PC-3 (cell line): ENCODE measurements at regions not wholly inside any gene's neighbourhood (a gene's known extent, or its start where the extent isn't known, plus 50 kb on each side); places are given as distances from the start of the nearest gene placed in this dataset.

Experiments
- ATAC-seq: fragments of 200-7000 bp; cut with Tn5 transposase; 2 replicates; pipeline ENCODE4 v1.9.1; 2020; ENCODE audit warnings: mild to moderate bottlenecking, moderate library complexity
- BruUV-seq: library from RNA; stranded (reverse); fragments of 400-500 nt; replicated peaks from 2 replicates; lab custom pipeline; 2021; lab: Mats Ljungman, UMichigan
- CTCF ChIA-PET: fragments of 300-600 bp; sonication (Branson Sonifier 250); formaldehyde crosslinking; loops from one replicate; lab custom pipeline; 2022; ENCODE audit warnings: antibody characterized with exemption; lab: Charles Lee
- POLR2A ChIA-PET: fragments of 300-600 bp; sonication (Branson Sonifier 250); formaldehyde crosslinking; loops from one replicate; lab custom pipeline; 2022; ENCODE audit warnings: antibody characterized with exemption; ENCODE audit not compliant: unreplicated experiment; lab: Charles Lee
- DNase-seq: peaks from one replicate; pipeline ENCODE4 v3.0.0-alpha.2; 2015
- H2AFZ ChIP-seq: fragments of 300-600 bp; sonication (generic); 2 replicates; pipeline ENCODE4 v1.6.0; 2016; ENCODE audit warnings: antibody characterized with exemption, low read length
- H3F3A ChIP-seq: fragments of 300-600 bp; sonication (generic); one replicate; pipeline ENCODE4 v1.6.0; 2017; ENCODE audit warnings: antibody characterized with exemption, low read length, control low read depth, mild to moderate bottlenecking; ENCODE audit not compliant: unreplicated experiment
- H3K27ac ChIP-seq: fragments of 300-600 bp; sonication (generic); 2 replicates; pipeline ENCODE4 v1.5.1; 2016; ENCODE audit warnings: mild to moderate bottlenecking, low read length
- H3K27me3 ChIP-seq: fragments of 300-600 bp; sonication (generic); 2 replicates; pipeline ENCODE4 v1.6.1; 2016; ENCODE audit warnings: low read length, mixed read lengths
- H3K36me3 ChIP-seq: fragments of 300-600 bp; sonication (generic); 2 replicates; pipeline ENCODE4 v1.6.1; 2016; ENCODE audit warnings: low read depth, mixed run types, low read length, mixed read lengths
- H3K4me1 ChIP-seq: fragments of 300-600 bp; sonication (generic); 2 replicates; pipeline ENCODE4 v1.5.1; 2016; ENCODE audit warnings: low read length; ENCODE audit not compliant: insufficient read depth
- H3K4me2 ChIP-seq: fragments of 300-600 bp; sonication (generic); 2 replicates; pipeline ENCODE4 v1.6.0; 2016; ENCODE audit warnings: low read length
- H3K4me3 ChIP-seq: fragments of 300-600 bp; sonication (generic); 2 replicates; pipeline ENCODE4 v1.5.1; 2016; ENCODE audit warnings: mild to moderate bottlenecking, low read length, mixed read lengths
- H3K79me2 ChIP-seq: fragments of 300-600 bp; sonication (generic); 2 replicates; pipeline ENCODE4 v1.6.1; 2017; ENCODE audit warnings: low read length, mixed read lengths
- H3K9ac ChIP-seq: fragments of 300-600 bp; sonication (generic); 2 replicates; pipeline ENCODE4 v1.6.0; 2016; ENCODE audit warnings: mild to moderate bottlenecking, low read length
- H3K9me2 ChIP-seq: fragments of 300-600 bp; sonication (generic); replicated peaks from 2 replicates; pipeline ENCODE4 v1.6.1; 2016; ENCODE audit warnings: mixed run types, low read length, mixed read lengths
- H3K9me3 ChIP-seq: fragments of 300-600 bp; sonication (generic); 2 replicates; pipeline ENCODE4 v1.6.1; 2016; ENCODE audit warnings: low read length, mixed read lengths
- H4K20me1 ChIP-seq: fragments of 300-600 bp; sonication (generic); 2 replicates; pipeline ENCODE4 v1.6.1; 2016; ENCODE audit warnings: low read length, mixed read lengths
- EZH2 ChIP-seq: fragments of 300-600 bp; sonication (generic); IDR thresholded peaks from one replicate; pipeline ENCODE4 v1.6.1; 2017; ENCODE audit warnings: antibody characterized with exemption, mild to moderate bottlenecking, low read length; ENCODE audit not compliant: unreplicated experiment
- EZH2phosphoT487 ChIP-seq: fragments of 300-600 bp; sonication (generic); IDR thresholded peaks from 2 replicates; pipeline ENCODE4 v1.6.1; 2018; ENCODE audit warnings: mild to moderate bottlenecking, antibody characterized with exemption, low read length, borderline replicate concordance
- intact Hi-C: fragments of 100-400 bp; cut with micrococcal nuclease; formaldehyde crosslinking; loops from 2 replicates; pipeline ENCODE4 v1.9.0; 2023
- TF ChIP-seq, protein P1 (sequence below): fragments of 300-600 bp; sonication (generic); conservative IDR thresholded peaks from 2 replicates; pipeline ENCODE4 v1.5.1; 2017; ENCODE audit warnings: antibody characterized with exemption, low read depth, mild to moderate bottlenecking, low read length

DNA sequence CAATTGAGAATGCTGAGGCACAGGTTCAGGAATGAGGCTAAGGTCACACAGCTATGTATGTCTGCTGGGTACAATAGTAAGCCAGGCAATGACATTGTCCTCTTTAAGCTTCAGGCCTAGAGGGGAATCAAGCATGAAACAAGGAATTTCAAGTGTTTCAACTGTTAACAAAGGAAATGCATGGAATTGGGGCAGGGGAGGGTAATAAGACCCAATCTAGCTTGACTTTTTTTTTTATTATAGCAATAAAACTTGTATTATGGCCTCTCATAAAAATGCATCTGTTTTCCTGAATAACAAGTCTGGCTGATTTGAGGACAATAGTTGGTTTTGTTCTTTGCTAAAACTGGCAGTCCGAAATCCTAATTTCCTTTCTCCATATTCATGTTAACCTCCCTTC lies 336.7 kb downstream of the CBLN4 start:
- no peak for ATAC-seq

DNA sequence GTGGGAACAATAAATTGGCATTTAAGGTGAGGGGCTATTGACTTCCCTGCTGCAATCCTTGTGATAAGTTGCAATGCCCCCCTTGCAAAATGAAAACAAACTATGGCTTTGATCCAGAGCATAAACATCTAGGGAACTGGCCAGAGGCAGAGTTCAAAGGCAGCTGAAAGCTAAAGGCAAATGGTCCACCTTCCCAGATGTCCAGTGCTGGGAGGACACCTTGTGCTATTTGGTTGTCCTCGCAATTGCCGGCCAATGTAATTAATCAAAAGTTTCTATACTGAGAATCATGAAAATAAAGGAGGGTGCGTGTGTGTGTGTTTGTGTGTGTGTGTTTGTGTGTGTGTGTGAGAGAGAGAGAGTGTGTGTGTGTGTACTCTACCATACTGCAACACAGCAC lies 337.4 kb downstream of the CBLN4 start:
- no peaks in the 10 kb centered on the region for H3K36me3 ChIP-seq
- ChIA-PET CTCF (no interaction called here), POLR2A (no interaction called here)
- H3K9me3 ChIP-seq = peaks cover 21% of the 10 kb centered on the region
- H3K9ac ChIP-seq = no peak overlapping the region
- H3F3A ChIP-seq = no peaks in the 10 kb centered on the region
- no peaks in the 10 kb centered on the region for H3K79me2 ChIP-seq
- TF ChIP-seq EZH2 (no peak), EZH2phosphoT487 (no peak)
- TF ChIP-seq, protein P1, sequence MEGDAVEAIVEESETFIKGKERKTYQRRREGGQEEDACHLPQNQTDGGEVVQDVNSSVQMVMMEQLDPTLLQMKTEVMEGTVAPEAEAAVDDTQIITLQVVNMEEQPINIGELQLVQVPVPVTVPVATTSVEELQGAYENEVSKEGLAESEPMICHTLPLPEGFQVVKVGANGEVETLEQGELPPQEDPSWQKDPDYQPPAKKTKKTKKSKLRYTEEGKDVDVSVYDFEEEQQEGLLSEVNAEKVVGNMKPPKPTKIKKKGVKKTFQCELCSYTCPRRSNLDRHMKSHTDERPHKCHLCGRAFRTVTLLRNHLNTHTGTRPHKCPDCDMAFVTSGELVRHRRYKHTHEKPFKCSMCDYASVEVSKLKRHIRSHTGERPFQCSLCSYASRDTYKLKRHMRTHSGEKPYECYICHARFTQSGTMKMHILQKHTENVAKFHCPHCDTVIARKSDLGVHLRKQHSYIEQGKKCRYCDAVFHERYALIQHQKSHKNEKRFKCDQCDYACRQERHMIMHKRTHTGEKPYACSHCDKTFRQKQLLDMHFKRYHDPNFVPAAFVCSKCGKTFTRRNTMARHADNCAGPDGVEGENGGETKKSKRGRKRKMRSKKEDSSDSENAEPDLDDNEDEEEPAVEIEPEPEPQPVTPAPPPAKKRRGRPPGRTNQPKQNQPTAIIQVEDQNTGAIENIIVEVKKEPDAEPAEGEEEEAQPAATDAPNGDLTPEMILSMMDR = no peak
- no peak for DNase-seq
- no peaks in the 10 kb centered on the region for H4K20me1 ChIP-seq
- H3K4me2 ChIP-seq = no peak overlapping the region
- H2AFZ ChIP-seq = no peak overlapping the region
- no peaks in the 10 kb centered on the region for H3K9me2 ChIP-seq
- H3K27ac ChIP-seq = no peak overlapping the region
- ATAC-seq = no peak
- H3K4me3 ChIP-seq = no peak overlapping the region
- H3K4me1 ChIP-seq = no peaks in the 10 kb centered on the region
- no TSS peak for BruUV-seq
- no peaks in the 10 kb centered on the region; the same call in 1 of the 2 replicates for H3K27me3 ChIP-seq
- intact Hi-C loops = no loop called here

More for the DNA sequence above, 336.7 kb downstream of the CBLN4 start:
- no peak overlapping the region for H3K4me3 ChIP-seq
- H3K36me3 ChIP-seq = no peaks in the 10 kb centered on the region
- no TSS peak for BruUV-seq
- H3F3A ChIP-seq = no peaks in the 10 kb centered on the region
- no peak overlapping the region for H3K9ac ChIP-seq
- no peaks in the 10 kb centered on the region; the same call in 1 of the 2 replicates for H3K27me3 ChIP-seq
- POLR2A ChIA-PET = no interaction called here
- peaks cover 25% of the 10 kb centered on the region for H3K9me3 ChIP-seq
- H3K79me2 ChIP-seq = no peaks in the 10 kb centered on the region
- no peak overlapping the region for H3K4me2 ChIP-seq
- H2AFZ ChIP-seq = no peak overlapping the region
- TF ChIP-seq, protein P1 = no peak
- TF ChIP-seq EZH2 (no peak), EZH2phosphoT487 (no peak)
- H3K9me2 ChIP-seq = no peaks in the 10 kb centered on the region
- intact Hi-C loops = no loop called here
- H4K20me1 ChIP-seq = no peaks in the 10 kb centered on the region
- no peak overlapping the region for H3K27ac ChIP-seq
- CTCF ChIA-PET = no interaction called here
- no peak for DNase-seq
- no peaks in the 10 kb centered on the region for H3K4me1 ChIP-seq

DNA sequence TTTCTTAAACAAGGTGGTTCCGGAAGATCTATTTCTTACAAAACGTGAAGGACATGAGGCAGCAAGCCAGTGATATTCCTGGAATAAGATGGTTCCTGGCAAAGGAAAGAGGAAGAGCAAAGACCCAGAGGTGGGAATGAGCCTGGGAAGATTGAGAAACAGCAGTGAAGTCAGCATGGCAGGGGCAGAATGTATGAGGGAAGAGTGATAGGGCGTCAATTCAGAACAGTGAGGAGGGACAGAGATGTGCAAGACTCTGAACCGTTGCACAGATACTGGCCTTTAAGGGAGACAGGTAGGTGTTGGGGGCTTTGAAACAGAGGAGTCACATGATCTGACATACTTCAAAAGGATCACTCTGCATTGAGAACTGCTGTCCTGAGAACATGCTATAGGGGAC lies 338.3 kb downstream of the CBLN4 start:
- Histone ChIP-seq H3K9ac (no peak overlapping the region), H3K4me1 (no peaks in the 10 kb centered on the region), H3K27me3 (no peaks in the 10 kb centered on the region; the same call in 1 of the 2 replicates), H4K20me1 (no peaks in the 10 kb centered on the region), H3K4me2 (no peak overlapping the region), H3K9me2 (no peaks in the 10 kb centered on the region), H2AFZ (no peak overlapping the region), H3K36me3 (no peaks in the 10 kb centered on the region), H3K4me3 (no peak overlapping the region), H3K27ac (no peak overlapping the region), H3K79me2 (no peaks in the 10 kb centered on the region), H3F3A (no peaks in the 10 kb centered on the region), H3K9me3 (peaks cover 22% of the 10 kb centered on the region)
- ChIA-PET POLR2A (no interaction called here), CTCF (no interaction called here)
- TF ChIP-seq, protein P1 = no peak
- TF ChIP-seq EZH2 (no peak), EZH2phosphoT487 (no peak)
- intact Hi-C loops = no loop called here
- ATAC-seq = no peak
- BruUV-seq = no TSS peak
- no peak for DNase-seq
